GM21717 (cell line): ENCODE measurements at regions not wholly inside any gene's neighbourhood (a gene's known extent, or its start where the extent isn't known, plus 50 kb on each side); places are given as distances from the start of the nearest gene placed in this dataset.

Source experiments
- ATAC-seq: cut with Tn5 transposase; IDR thresholded peaks from one replicate; pipeline ENCODE4 v1.9.1; 2021; ENCODE audit warnings: mild to moderate bottlenecking, moderate library complexity; ENCODE audit not compliant: unreplicated experiment

DNA sequence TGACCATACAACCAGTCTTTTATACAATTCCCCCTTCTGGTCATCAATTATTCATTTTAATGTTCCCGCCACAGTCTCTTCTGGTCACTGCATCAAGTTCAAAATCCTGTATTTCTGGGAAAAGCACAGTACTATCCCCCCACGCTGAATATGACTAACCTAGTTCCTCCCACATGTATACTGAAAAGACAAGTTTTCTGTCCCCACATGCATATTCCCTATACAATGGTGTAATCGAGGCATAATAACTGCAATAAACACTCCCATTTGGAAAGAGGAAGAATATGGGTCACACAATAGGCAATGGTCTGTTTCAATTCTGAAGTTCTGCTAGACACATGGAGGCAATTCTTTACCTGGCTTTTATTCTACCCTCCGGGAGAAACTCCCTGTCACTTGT is 344.9 kb downstream of the EFNA5 start:
- no peak for ATAC-seq

DNA sequence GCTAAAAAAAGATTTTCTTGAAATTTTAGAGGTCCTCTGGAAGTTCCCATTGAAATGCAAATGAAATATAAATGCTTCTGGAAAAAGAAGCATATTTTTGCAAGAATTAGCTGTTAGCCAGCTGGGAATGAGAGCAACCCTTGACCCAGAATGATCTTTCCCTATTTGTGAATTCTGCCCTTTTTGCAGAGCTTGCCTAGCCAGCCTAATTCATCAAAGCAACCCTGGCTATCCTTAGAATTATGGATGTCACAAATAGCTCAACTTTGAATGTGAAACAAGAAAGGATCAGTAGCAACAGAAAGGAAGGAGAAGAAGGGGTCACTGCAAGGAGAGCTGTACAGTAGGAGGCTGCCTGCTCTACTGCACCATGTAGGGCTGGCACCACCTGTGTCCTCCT is 345.9 kb downstream of the EFNA5 start:
- no peak for ATAC-seq

DNA sequence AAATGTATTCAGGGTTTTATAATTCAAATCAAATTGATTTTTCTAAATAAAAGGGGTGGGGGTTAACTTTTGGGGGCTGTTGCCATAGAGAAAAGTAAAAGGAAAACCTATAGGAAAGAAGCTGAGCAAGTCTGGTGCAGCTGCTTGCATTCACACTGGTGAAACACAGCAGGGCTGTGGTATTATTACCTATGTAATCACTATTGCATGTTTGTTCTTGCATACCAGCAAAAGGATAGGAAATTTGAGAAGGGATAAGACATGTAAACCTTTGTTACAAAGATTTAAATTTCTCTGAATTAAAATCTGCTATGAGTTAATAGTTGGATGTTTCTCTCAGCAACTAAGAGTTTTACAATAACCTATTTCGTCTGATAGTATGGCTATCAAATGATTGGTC is 346.7 kb downstream of the EFNA5 start:
- no peak for ATAC-seq

DNA sequence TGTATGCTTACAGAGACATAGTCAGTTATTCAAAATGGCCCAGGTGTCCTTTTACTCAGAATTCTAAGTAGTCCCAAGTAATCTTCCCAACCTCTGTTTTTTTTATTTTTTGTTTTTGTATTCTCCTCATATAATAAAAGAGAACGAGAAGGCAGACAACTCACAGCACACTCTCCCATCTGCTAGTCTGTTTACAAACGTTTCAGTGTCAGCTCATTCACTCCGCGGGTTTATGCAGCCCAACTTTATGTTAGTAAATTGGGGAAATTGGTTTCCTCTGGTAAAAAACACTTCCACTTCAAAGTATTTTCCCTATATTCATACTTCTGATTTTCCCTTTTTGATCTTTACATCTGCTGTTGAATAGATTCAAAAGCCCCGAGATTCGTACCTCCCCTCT is 347.2 kb downstream of the EFNA5 start:
- ATAC-seq = no peak

DNA sequence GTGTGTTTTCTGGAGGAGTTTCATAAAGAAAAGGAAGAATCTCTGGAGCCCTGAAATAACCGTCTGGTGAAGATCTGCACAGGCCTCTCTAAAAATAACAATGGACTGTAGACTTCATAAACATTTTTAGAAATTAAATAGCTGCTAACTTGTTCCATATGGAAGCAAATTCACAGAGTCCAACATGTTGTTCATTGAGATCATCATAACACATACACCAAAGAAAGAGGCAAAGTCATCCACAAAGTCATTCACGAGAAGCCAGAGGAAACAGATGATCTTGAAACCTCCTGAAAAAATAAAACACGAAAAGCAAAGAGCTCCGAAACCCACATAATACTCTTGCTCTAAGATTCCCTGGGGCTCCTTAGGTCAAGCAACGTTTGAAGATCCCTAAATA is 347.8 kb downstream of the EFNA5 start:
- ATAC-seq = no peak

DNA sequence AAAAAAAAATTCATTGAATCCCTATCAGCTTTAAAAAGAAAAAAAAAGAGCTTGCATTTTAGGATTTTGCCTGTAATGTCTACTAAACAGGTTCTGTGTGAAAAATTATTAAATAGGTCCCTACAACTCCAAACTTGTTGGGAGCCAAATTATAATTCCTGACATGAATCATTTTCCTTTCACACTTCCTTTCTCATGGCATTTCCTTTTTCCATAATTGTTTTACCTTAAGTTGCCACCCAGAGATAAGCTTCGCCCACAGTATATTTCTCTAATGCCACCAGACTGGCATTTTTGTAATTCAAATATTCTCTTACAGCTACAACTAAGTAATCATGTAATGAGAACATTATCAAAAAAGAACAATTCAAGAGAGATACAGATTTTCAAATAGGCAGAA is 348.8 kb downstream of the EFNA5 start:
- ATAC-seq = no peak

DNA sequence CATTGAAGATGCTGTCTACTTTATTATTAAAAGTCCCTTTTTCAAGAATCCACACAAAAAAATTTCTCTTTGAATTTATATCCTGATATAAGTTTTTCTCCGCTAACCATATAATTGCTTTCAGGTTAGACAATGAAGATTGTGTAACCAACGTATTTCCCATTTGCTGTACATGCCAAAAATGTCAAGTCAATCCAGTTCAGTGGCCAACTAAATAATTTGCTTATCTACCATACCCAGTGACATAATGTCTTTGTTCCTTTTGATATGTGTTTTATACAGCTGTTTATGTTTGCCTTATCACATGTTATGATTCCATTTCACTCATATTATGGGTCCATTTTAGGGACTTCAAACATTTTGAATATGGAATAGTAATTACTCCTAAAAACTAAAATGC is 349.9 kb downstream of the EFNA5 start:
- ATAC-seq = no peak

DNA sequence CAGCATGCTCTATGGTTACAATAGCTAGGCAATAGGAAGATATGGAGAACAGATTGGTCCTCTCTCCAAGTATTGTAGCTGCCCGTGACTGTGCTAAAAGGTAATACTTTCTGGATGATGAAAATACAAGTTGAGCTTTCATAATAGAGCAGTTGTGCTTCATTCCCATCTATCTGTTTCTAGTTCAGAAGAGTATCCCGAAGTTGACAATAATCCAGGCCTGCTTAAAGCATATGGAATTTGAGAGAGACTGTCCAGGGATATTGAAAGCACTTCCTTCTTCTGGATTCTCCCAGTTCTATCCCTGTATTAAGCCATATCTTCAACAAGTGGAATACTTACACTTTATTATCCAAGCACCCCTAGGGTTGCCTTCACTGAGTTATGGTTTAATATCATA is 350.4 kb downstream of the EFNA5 start:
- ATAC-seq = no peak

DNA sequence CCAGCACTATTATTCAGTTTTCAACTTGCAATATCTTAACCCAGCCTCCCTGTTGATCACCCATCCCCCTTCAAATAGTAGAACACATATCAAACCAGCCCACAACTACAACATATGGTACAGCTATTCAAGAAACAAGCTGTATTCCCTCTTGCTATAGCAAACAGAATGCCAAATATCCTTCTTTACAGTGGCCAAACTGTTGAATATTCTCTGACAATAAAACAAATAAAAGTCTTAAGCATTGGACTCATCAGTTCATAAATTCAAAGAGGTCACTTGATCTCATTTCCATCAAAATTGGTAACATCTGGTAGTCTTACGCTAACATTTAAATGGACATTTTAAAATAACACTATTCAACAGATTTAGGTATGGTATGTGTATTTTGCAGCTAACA is 350.8 kb downstream of the EFNA5 start:
- no peak for ATAC-seq

DNA sequence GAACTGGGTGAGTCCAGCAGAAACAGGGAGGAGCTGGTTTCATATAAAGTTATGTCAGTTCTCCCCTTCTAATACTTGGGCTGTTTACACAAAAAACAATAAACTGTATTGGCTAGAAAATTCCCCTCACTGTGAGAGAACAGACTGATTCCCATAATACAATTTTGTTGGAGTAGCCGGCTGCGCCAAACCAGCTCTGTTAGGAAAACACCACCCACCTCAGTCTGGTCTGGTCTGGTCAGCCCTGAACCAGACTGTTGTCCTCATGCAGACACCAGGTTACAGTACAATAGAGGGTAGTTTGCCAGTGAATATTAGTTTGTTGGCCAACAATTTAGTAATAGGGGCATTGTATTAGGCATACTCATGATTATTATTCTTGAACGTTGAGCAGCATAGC is 356.4 kb downstream of the EFNA5 start:
- no peak for ATAC-seq

DNA sequence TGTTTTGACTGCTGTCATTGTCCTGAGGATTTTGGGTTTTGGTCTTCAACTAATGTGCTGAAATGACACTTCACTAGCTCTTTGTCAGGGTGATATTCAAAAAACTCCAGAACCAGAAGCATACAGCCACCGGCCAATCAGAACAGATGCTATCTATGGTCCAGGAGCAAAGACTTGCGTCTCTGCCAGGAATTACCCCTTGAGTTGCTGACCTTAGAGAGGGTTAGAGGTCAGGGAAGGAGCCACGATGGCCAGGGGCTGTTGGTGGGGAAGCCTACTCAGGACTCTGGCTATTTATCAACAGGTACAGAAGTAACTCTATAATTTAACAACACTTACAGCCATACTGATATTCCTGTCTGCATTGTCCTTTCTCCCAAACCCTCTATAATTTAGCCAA is 356.8 kb downstream of the EFNA5 start:
- ATAC-seq = no peak

DNA sequence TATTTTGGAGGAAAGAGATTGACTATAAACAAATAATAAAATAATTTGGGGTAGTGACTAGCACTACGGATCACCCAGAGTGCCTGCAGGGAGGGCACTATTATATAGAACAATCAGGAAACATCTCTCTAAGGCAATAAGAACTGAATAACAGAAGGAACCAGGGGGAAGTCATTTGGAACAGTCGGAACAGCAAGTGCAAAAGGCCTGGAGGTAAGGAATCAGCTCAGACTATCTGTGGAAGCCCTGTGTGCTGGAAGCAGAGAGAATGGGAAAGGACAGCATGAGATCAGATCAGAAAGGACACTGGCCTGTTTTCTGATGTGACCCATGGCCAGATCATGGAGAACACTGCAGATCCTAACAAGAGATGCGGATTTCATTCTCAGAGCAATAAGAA is 357.6 kb downstream of the EFNA5 start:
- ATAC-seq = no peak

DNA sequence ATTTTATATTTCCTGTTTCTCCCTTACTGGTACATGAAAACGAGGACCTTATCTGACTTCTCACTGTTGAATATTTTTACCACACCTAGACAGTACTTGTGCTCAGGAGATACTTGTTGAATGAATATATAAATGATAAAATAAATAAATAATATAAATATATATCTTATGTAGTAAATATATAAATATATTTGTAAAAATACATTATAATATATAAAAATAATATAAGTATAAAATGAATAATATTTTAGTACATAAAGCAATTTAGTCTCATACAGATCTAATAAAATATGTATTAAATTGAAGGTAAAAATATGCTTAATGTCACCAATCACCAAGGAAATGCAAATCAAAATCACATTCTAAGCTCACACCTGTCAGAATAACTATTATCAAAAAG is 360.6 kb downstream of the EFNA5 start:
- ATAC-seq = no peak

DNA sequence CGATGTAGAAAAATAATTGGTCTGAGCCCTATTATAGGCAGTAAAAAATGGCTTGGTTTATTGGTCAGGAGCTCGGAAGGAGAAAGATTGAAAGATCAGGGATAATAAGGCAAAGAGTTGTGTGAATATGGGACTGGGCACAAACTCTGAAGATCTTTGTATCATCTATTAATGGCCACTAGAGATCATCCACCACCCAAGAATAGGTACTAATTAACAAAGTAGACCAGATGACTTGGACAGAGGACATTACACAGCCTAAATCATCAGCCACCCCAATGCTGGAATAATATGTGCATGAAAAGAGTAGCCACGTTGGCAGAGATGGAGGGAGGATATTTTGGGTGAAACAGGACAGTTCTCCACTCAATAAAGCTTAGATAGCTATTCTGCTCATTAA is 364.1 kb downstream of the EFNA5 start:
- no peak for ATAC-seq

DNA sequence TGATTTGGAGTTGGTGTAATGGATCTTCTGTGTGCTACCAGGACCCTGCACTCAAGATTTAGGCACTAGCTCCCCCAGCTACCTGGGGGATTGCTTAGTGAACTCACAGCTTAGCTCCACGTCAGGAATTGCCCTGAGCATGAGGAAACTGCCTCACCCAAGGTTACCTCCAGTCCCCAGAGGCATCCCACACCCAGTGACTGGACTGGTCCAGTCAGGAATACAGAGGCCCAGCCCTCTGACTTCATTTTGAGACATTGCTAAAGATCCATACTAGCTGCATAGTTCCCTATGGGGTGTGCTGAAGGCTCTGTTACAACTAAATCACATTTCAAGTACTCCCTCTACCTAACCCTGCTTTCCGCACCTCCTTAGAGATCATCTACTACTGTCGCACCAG is 364.7 kb downstream of the EFNA5 start:
- ATAC-seq = no peak

DNA sequence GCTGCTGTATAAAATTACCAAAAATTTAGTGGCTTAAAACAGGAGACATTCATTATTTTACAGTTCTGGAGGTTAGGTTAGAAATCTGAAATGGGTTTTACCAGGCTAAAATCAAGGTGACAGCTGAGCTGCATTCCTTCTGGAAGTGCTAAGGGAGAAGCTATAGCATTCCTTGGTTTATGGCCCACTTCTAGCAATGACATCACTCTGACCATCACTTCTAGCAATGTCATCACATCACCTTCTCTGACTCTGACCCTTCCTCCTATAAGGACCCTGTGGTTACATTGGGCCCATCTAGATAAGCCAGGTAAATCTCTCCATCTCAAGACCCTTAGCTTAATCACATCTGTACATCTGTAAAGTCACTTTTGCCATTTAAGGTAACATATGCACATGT is 366.1 kb downstream of the EFNA5 start:
- no peak for ATAC-seq

DNA sequence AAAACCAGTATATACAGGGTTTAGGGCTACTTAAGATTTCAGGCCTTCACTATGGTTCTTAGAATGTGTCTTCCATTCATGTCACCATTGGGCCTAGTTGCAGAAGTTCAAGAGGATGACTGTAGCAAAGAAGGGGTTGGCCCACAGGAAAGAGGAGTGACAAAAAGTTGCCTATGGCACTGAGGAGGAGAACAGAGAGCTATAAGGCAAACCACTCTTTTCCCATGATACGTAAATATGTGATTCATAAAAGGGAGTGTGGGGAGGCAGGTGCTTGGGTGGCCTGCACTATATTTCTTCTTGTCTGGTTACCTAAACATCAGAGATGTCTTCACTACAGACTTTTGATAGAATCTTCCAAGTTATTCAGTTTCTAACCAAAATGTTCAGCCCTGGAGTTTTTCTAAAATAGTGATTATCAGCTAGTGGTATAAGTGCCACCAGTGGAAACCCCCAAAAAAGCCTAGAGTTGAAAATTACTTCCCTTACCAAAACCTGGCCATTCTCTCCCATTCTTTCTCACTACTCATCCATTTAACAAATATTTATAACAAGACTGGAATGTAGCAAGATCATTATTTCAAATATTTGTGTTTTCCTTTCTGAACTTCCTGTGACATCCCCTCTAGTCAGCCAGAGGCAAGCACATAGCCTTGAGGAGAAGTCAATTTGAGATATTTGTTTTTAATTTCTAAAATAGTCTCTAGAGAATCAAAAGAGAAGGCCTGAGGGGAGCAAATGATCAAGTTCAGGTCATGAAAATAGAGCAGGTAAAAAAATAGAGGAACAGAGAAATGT is 367.4 kb downstream of the EFNA5 start:
- ATAC-seq = no peak

DNA sequence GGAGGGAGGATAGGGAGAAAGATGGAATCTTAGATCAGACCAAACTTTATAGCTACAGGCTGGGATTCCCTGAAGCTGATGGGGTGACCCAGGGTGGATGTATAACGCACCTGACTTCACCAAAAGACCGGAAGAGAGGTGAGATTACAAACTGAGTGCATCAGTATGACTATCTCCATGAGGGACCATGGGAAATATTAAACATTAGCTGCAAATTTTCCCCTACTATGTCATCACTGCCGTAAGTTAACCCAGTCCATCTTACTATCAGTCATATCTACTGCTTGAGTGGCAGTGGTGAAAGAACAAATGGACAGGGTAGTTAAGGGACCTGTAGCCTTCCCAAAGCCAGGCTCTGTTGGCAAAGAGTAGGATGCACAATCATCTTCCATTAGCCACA is 368.3 kb downstream of the EFNA5 start:
- no peak for ATAC-seq

DNA sequence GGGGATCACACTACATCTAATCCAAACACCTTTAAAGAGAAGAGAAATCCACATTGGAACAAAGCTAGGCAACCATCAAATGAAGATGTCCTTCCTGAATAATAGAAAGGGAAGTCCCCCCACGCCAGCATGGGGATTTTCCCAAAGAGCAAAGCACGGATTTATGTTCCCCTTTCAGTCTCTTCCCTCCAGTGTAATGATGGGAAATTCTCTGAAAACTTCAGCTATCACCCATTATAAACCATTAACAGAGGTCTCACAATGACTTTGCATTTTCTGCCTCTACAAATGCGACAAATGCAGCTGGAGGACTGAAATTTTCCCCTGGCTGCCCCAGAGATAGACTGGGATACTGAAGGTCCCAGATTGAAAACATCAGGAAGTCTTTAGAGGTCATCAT is 368.7 kb downstream of the EFNA5 start:
- no peak for ATAC-seq

DNA sequence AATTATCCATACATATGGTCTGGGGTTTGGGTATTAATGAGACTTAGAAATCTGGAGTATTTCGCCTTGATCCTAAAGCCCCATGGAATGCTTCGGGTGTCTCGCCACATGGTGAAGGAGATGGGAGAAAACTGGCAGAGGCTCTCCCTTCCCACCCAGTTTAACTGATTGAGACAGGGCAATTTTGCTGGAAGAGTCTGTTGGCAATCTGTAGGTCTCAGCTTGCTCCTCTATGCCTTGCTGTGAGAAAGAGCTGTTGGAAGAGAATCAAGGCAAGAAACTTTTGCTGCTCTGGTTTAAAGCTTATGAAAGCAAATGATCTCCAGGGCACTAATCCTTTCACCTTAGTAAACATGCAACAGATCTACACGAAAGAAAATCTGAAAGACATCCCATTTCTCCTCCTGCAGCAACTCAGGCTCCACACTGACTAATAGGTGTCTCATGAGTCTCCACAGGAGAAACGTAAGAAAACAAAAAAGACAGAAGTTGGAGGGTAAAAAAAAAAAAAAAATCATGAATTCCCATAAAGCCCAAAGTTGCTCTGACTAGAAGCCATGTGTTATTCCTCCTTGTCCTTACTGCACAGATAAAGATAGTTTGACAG is 369.9 kb downstream of the EFNA5 start:
- ATAC-seq = no peak

DNA sequence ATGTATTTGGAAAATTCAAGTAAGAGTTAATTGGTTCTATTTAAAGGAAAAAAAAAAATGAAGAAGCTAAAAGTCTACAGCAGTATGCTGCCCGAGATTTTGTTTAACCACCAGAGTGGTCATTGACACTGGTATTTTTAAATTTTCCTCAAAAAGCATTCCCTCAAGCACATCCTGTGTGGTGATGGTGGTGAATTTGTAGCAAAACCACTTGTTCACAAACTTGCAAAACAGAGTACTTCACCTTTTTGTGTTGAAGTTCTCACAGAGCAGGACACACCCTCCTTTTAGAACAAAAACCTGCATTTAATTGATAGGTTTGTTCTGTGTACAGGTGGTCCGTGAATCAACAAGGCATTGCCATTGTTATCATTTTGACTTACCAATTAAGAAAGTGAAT is 374.2 kb downstream of the EFNA5 start:
- no peak for ATAC-seq

DNA sequence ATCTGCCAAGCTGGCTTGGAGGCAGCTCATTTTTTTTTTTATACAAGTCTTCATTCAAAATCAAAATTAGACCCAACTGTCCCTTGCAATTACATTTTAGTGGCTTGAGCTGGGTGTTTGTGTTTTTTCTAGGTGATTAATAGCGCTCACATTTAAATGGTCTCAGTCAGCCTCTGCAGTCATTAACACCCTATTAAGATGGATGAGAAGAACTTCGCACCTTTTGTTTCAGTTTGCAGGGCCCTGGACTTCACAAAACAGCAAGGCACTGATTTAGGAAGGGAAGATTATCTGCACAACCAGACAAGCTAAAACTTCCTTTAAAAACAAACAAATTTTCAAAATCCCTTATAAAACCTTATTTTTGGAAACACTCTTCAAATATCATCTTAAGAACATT is 374.8 kb downstream of the EFNA5 start:
- ATAC-seq = no peak

DNA sequence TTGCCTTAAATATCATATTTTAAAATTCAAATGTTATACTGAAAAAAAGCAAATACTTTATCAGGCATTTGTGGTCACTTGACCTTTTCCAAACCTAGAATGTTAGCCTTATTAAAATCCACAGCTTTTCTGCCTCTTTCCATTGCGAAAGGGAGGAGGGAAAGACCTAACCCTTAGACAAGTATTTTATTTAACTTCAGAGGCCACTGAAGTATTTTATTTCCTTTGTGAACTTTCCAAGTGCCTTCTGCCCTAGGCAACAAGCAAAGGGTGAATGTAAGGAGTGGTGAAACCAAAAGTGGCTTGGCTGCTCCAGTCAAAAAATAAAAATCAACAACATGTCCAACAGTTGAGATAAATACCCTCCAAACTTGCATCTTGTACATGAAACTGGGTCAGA is 376.1 kb downstream of the EFNA5 start:
- ATAC-seq = no peak
